ENCODE measurements at regions not wholly inside any gene's neighbourhood (a gene's known extent, or its start where the extent isn't known, plus 50 kb on each side); places are given as distances from the start of the nearest gene placed in this dataset.

GRCh38 chr2:88880441-88880953, 189.0 kb downstream of the RPIA start:
- TF ChIP-seq POLR2A (IDR thresholded peaks at IDR 0.05; ENCODE audit: low read depth) (no peak), CTCF (IDR thresholded peaks at IDR 0.05) (peak; percentile 62 to 70 (median 67))
